ENCODE measurements at regions not wholly inside any gene's neighbourhood (a gene's known extent, or its start where the extent isn't known, plus 50 kb on each side); places are given as distances from the start of the nearest gene placed in this dataset.
A peak's percentile ranks its signal among the peaks of the same experiment; 100 is the strongest.

GRCh38 chr3:95311272-95311671, 1248.4 kb downstream of the NSUN3 start:
- H3K9me3 ChIP-seq (ENCODE audit: control insufficient read depth in 2 of 2, low read length in 2 of 2), result no peaks in the 10 kb centered on the region
- no peak overlapping the region for H3K9ac ChIP-seq (ENCODE audit: low read depth in 1 of 2, low read length in 2 of 2)
- no peaks in the 10 kb centered on the region for H3K27me3 ChIP-seq (ENCODE audit: control insufficient read depth in 2 of 2, insufficient read depth in 2 of 2, low read length in 2 of 2)

GRCh38 chr3:95312650-95313049, 1249.8 kb downstream of the NSUN3 start:
- Histone ChIP-seq H3K9ac (ENCODE audit: low read depth in 1 of 2, low read length in 2 of 2) (no peak overlapping the region), H3K27me3 (ENCODE audit: control insufficient read depth in 2 of 2, insufficient read depth in 2 of 2, low read length in 2 of 2) (no peaks in the 10 kb centered on the region), H3K36me3 (ENCODE audit: control insufficient read depth in 2 of 2, insufficient read depth in 2 of 2, low read length in 2 of 2) (no peaks in the 10 kb centered on the region), H3K9me3 (ENCODE audit: control insufficient read depth in 2 of 2, low read length in 2 of 2) (no peaks in the 10 kb centered on the region), H3K4me3 (ENCODE audit: low read length in 2 of 2) (no peak overlapping the region), H3K4me1 (ENCODE audit: control insufficient read depth in 2 of 2, insufficient read depth in 2 of 2, low read length in 2 of 2) (no peaks in the 10 kb centered on the region), H3K27ac (ENCODE audit: low read depth in 2 of 2, low read length in 2 of 2) (no peak overlapping the region)

More at GRCh38 chr3:95311272-95311671, 1248.4 kb downstream of the NSUN3 start:
- Histone ChIP-seq H3K36me3 (ENCODE audit: control insufficient read depth in 2 of 2, insufficient read depth in 2 of 2, low read length in 2 of 2) (no peaks in the 10 kb centered on the region), H3K27ac (ENCODE audit: low read depth in 2 of 2, low read length in 2 of 2) (no peak overlapping the region), H3K4me3 (ENCODE audit: low read length in 2 of 2) (no peak overlapping the region), H3K4me1 (ENCODE audit: control insufficient read depth in 2 of 2, insufficient read depth in 2 of 2, low read length in 2 of 2) (no peaks in the 10 kb centered on the region)

GRCh38 chr3:95319921-95320494, 1257.1 kb downstream of the NSUN3 start:
- no peaks in the 10 kb centered on the region for H3K9me3 ChIP-seq (ENCODE audit: control insufficient read depth in 2 of 2, low read length in 2 of 2)
- no peaks in the 10 kb centered on the region for H3K36me3 ChIP-seq (ENCODE audit: control insufficient read depth in 2 of 2, insufficient read depth in 2 of 2, low read length in 2 of 2)
- H3K27me3 ChIP-seq (ENCODE audit: control insufficient read depth in 2 of 2, insufficient read depth in 2 of 2, low read length in 2 of 2), result no peaks in the 10 kb centered on the region
- no peak overlapping the region for H3K4me3 ChIP-seq (ENCODE audit: low read length in 2 of 2)
- H3K9ac ChIP-seq (ENCODE audit: low read depth in 1 of 2, low read length in 2 of 2), result no peak overlapping the region
- no peak overlapping the region for H3K27ac ChIP-seq (ENCODE audit: low read depth in 2 of 2, low read length in 2 of 2)
- H3K4me1 ChIP-seq (ENCODE audit: control insufficient read depth in 2 of 2, insufficient read depth in 2 of 2, low read length in 2 of 2), result no peaks in the 10 kb centered on the region

- Histone ChIP-seq H3K36me3 (ENCODE audit: control insufficient read depth in 2 of 2, insufficient read depth in 2 of 2, low read length in 2 of 2) (no peaks in the 10 kb centered on the region), H3K9ac (ENCODE audit: low read depth in 1 of 2, low read length in 2 of 2) (no peak overlapping the region), H3K4me1 (ENCODE audit: control insufficient read depth in 2 of 2, insufficient read depth in 2 of 2, low read length in 2 of 2) (no peaks in the 10 kb centered on the region), H3K27me3 (ENCODE audit: control insufficient read depth in 2 of 2, insufficient read depth in 2 of 2, low read length in 2 of 2) (no peaks in the 10 kb centered on the region), H3K27ac (ENCODE audit: low read depth in 2 of 2, low read length in 2 of 2) (no peak overlapping the region), H3K4me3 (ENCODE audit: low read length in 2 of 2) (no peak overlapping the region), H3K9me3 (ENCODE audit: control insufficient read depth in 2 of 2, low read length in 2 of 2) (no peaks in the 10 kb centered on the region)
Measured at GRCh38 chr3:95327478-95327877, 1264.6 kb downstream of the NSUN3 start.

GRCh38 chr3:95333826-95334225, 1271.0 kb downstream of the NSUN3 start:
- Histone ChIP-seq H3K36me3 (ENCODE audit: control insufficient read depth in 2 of 2, insufficient read depth in 2 of 2, low read length in 2 of 2) (no peaks in the 10 kb centered on the region), H3K27ac (ENCODE audit: low read depth in 2 of 2, low read length in 2 of 2) (no peak overlapping the region), H3K9ac (ENCODE audit: low read depth in 1 of 2, low read length in 2 of 2) (no peak overlapping the region), H3K4me3 (ENCODE audit: low read length in 2 of 2) (no peak overlapping the region), H3K27me3 (ENCODE audit: control insufficient read depth in 2 of 2, insufficient read depth in 2 of 2, low read length in 2 of 2) (no peaks in the 10 kb centered on the region), H3K4me1 (ENCODE audit: control insufficient read depth in 2 of 2, insufficient read depth in 2 of 2, low read length in 2 of 2) (no peaks in the 10 kb centered on the region), H3K9me3 (ENCODE audit: control insufficient read depth in 2 of 2, low read length in 2 of 2) (no peaks in the 10 kb centered on the region)

- H3K9ac ChIP-seq (ENCODE audit: low read depth in 1 of 2, low read length in 2 of 2), result no peak overlapping the region
- H3K4me1 ChIP-seq (ENCODE audit: control insufficient read depth in 2 of 2, insufficient read depth in 2 of 2, low read length in 2 of 2), result no peaks in the 10 kb centered on the region
- H3K36me3 ChIP-seq (ENCODE audit: control insufficient read depth in 2 of 2, insufficient read depth in 2 of 2, low read length in 2 of 2), result no peaks in the 10 kb centered on the region
- H3K27ac ChIP-seq (ENCODE audit: low read depth in 2 of 2, low read length in 2 of 2), result no peak overlapping the region
- H3K27me3 ChIP-seq (ENCODE audit: control insufficient read depth in 2 of 2, insufficient read depth in 2 of 2, low read length in 2 of 2), result no peaks in the 10 kb centered on the region
- no peak overlapping the region for H3K4me3 ChIP-seq (ENCODE audit: low read length in 2 of 2)
- no peaks in the 10 kb centered on the region for H3K9me3 ChIP-seq (ENCODE audit: control insufficient read depth in 2 of 2, low read length in 2 of 2)
Measured at GRCh38 chr3:95334461-95334860, 1271.6 kb downstream of the NSUN3 start.

GRCh38 chr3:95335517-95335916, 1272.7 kb downstream of the NSUN3 start:
- no peaks in the 10 kb centered on the region for H3K4me1 ChIP-seq (ENCODE audit: control insufficient read depth in 2 of 2, insufficient read depth in 2 of 2, low read length in 2 of 2)
- H3K9ac ChIP-seq (ENCODE audit: low read depth in 1 of 2, low read length in 2 of 2), result no peak overlapping the region
- no peaks in the 10 kb centered on the region for H3K36me3 ChIP-seq (ENCODE audit: control insufficient read depth in 2 of 2, insufficient read depth in 2 of 2, low read length in 2 of 2)
- H3K4me3 ChIP-seq (ENCODE audit: low read length in 2 of 2), result no peak overlapping the region
- no peaks in the 10 kb centered on the region for H3K27me3 ChIP-seq (ENCODE audit: control insufficient read depth in 2 of 2, insufficient read depth in 2 of 2, low read length in 2 of 2)
- H3K9me3 ChIP-seq (ENCODE audit: control insufficient read depth in 2 of 2, low read length in 2 of 2), result no peaks in the 10 kb centered on the region
- H3K27ac ChIP-seq (ENCODE audit: low read depth in 2 of 2, low read length in 2 of 2), result no peak overlapping the region

- Histone ChIP-seq H3K27ac (ENCODE audit: low read depth in 2 of 2, low read length in 2 of 2) (no peak overlapping the region), H3K9ac (ENCODE audit: low read depth in 1 of 2, low read length in 2 of 2) (no peak overlapping the region), H3K9me3 (ENCODE audit: control insufficient read depth in 2 of 2, low read length in 2 of 2) (no peaks in the 10 kb centered on the region), H3K36me3 (ENCODE audit: control insufficient read depth in 2 of 2, insufficient read depth in 2 of 2, low read length in 2 of 2) (no peaks in the 10 kb centered on the region), H3K27me3 (ENCODE audit: control insufficient read depth in 2 of 2, insufficient read depth in 2 of 2, low read length in 2 of 2) (no peaks in the 10 kb centered on the region), H3K4me1 (ENCODE audit: control insufficient read depth in 2 of 2, insufficient read depth in 2 of 2, low read length in 2 of 2) (peaks cover 2 to 13% of the 10 kb centered on the region in 2 donors), H3K4me3 (ENCODE audit: low read length in 2 of 2) (no peak overlapping the region)
Measured at GRCh38 chr3:95338446-95338845, 1275.6 kb downstream of the NSUN3 start.

- H3K9me3 ChIP-seq (ENCODE audit: control insufficient read depth in 2 of 2, low read length in 2 of 2), result no peaks in the 10 kb centered on the region
- no peak overlapping the region for H3K27ac ChIP-seq (ENCODE audit: low read depth in 2 of 2, low read length in 2 of 2)
Measured at GRCh38 chr3:95341314-95341713, 1278.5 kb downstream of the NSUN3 start.

GRCh38 chr3:95343228-95343627, 1280.4 kb downstream of the NSUN3 start:
- no peaks in the 10 kb centered on the region for H3K36me3 ChIP-seq (ENCODE audit: control insufficient read depth in 2 of 2, insufficient read depth in 2 of 2, low read length in 2 of 2)
- no peaks in the 10 kb centered on the region for H3K27me3 ChIP-seq (ENCODE audit: control insufficient read depth in 2 of 2, insufficient read depth in 2 of 2, low read length in 2 of 2)
- no peaks in the 10 kb centered on the region for H3K9me3 ChIP-seq (ENCODE audit: control insufficient read depth in 2 of 2, low read length in 2 of 2)
- peak overlapping the region in 1 of 2 donors; percentile 40 for H3K4me3 ChIP-seq (ENCODE audit: low read length in 2 of 2)
- H3K9ac ChIP-seq (ENCODE audit: low read depth in 1 of 2, low read length in 2 of 2), result no peak overlapping the region
- H3K4me1 ChIP-seq (ENCODE audit: control insufficient read depth in 2 of 2, insufficient read depth in 2 of 2, low read length in 2 of 2), result peaks cover 5 to 17% of the 10 kb centered on the region in 2 donors
- H3K27ac ChIP-seq (ENCODE audit: low read depth in 2 of 2, low read length in 2 of 2), result peak overlapping the region; percentile 62 to 68

More at GRCh38 chr3:95341314-95341713, 1278.5 kb downstream of the NSUN3 start:
- H3K27me3 ChIP-seq (ENCODE audit: control insufficient read depth in 2 of 2, insufficient read depth in 2 of 2, low read length in 2 of 2), result no peaks in the 10 kb centered on the region
- H3K36me3 ChIP-seq (ENCODE audit: control insufficient read depth in 2 of 2, insufficient read depth in 2 of 2, low read length in 2 of 2), result no peaks in the 10 kb centered on the region
- H3K9ac ChIP-seq (ENCODE audit: low read depth in 1 of 2, low read length in 2 of 2), result no peak overlapping the region
- H3K4me3 ChIP-seq (ENCODE audit: low read length in 2 of 2), result no peak overlapping the region
- H3K4me1 ChIP-seq (ENCODE audit: control insufficient read depth in 2 of 2, insufficient read depth in 2 of 2, low read length in 2 of 2), result peaks cover 5 to 17% of the 10 kb centered on the region in 2 donors
